ENCODE measurements at regions not wholly inside any gene's neighbourhood (a gene's known extent, or its start where the extent isn't known, plus 50 kb on each side); places are given as distances from the start of the nearest gene placed in this dataset.

DNA sequence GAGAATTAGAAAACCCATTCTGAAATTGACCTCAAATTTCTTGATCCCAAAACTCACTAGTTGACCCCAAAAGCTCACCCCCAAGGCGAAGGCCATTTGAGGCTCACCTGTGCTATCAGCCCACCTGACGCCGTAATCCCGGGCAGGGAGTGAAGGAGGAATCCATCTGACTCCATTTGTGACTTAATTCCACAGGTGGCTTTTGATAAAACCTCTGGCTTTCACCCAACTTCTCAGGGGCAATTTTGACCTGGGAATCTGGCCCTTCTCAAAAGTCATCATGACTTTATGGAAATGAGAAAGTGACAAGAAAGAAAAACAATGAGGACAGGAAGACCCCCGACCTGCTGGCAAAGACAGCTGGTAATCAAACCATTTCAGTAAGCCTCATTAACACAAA, 86.9 kb upstream of the SALL3 start:
- TF ChIP-seq, protein P1, sequence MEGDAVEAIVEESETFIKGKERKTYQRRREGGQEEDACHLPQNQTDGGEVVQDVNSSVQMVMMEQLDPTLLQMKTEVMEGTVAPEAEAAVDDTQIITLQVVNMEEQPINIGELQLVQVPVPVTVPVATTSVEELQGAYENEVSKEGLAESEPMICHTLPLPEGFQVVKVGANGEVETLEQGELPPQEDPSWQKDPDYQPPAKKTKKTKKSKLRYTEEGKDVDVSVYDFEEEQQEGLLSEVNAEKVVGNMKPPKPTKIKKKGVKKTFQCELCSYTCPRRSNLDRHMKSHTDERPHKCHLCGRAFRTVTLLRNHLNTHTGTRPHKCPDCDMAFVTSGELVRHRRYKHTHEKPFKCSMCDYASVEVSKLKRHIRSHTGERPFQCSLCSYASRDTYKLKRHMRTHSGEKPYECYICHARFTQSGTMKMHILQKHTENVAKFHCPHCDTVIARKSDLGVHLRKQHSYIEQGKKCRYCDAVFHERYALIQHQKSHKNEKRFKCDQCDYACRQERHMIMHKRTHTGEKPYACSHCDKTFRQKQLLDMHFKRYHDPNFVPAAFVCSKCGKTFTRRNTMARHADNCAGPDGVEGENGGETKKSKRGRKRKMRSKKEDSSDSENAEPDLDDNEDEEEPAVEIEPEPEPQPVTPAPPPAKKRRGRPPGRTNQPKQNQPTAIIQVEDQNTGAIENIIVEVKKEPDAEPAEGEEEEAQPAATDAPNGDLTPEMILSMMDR (IDR thresholded peaks at IDR 0.05), result no peak
- no peak for TF ChIP-seq POLR2A (IDR thresholded peaks at IDR 0.05)
